ENCODE measurements at regions not wholly inside any gene's neighbourhood (a gene's known extent, or its start where the extent isn't known, plus 50 kb on each side); places are given as distances from the start of the nearest gene placed in this dataset.

DNA sequence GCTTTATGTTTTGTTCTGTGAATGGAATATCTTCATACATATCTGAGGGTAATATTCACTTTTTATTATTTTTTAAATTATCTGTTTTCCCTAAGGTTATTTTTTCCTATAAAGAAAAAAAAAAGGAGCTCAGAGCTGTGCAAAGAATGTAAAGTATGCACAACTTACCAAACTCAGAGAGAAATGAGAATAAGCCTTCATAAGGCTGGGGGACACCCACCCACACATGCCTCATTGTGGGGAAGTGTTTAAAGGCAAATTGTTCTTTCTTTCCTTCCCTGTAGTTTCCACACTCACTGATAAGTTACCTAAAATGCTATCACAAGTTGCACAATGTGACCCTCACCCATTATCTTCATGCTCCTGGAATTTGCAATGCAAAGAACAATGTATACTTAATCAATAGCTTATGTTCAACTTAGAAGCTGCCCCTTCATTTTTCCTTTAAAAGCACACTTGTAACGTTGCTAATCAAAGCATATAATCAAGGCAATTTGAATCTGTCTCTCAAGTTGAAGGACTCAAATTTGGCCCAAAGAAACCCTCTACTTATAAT lies 108.1 kb downstream of the GNAT3 start:
- FAIRE-seq = no peak

- FAIRE-seq = no peak
These were observed 110.2 kb downstream of the GNAT3 start for GRCh38 chr7:80401708-80402107.

DNA sequence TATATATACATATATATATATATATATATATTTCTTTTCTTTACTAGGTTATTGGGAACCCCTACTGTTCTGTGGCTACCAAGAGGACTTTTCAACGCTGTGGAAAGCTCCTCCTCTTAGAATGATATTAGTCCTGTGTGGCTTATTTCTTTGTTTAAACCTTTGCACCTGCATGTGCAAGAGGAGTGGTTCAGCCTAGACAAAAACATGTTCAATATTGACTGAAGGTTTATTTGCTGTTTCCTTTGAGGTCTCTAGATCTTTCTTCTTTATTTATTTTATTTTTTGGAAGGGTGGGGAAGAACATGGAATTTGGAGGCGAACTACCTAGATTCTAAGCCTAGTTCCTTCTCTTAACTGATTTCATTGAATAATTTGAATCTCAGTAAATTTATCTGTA lies 118.1 kb downstream of the GNAT3 start:
- no peak for FAIRE-seq

GRCh38 chr7:80392229-80393169 lies 119.4 kb downstream of the GNAT3 start:
- peak; percentile 94 for FAIRE-seq

- FAIRE-seq = no peak
These were observed 124.2 kb downstream of the GNAT3 start for GRCh38 chr7:80387634-80388193.

GRCh38 chr7:80386686-80387085 lies 125.2 kb downstream of the GNAT3 start:
- FAIRE-seq = no peak

DNA sequence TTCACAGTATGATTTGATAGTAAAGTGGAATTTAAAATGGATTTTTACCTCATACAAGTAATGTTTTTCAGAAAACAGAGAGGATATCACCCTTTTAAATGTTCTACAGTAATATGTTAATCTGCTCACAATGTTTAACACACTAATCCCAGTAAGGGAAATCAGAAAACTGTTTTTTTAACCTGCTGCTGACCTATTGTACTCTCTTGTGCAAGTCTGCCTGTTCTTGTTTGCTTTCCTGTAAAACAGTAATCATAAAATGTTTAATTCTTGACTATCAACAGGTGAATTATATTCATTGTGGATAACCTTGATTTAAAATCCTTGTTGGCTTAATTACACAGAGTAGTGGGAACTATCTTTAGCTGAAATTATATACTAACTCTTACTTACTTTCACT lies 126.4 kb downstream of the GNAT3 start:
- FAIRE-seq = no peak

- no peak for FAIRE-seq
These were observed 130.9 kb downstream of the GNAT3 start for GRCh38 chr7:80380957-80381356.

GRCh38 chr7:80379034-80379982 lies 132.6 kb downstream of the GNAT3 start:
- FAIRE-seq = peak; percentile 86

DNA sequence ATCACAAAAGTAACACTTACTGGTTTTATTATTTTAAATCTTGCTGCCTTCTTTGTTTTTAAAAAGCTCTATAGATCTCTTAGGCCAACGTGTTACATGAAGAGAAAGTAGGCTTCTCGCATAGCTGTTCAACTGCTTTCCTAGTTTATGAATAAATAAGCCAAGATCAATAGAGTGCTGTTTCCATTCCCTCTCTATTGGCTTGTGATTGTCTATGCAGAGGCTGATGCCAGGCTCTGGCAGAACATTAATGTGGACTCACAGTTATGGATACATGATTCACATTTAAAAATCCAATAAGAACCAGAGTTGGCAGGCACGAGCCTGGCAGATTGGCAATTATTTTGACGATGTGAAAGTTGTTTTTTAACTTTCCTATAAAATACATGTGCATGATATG lies 137.5 kb downstream of the GNAT3 start:
- no peak for FAIRE-seq

- FAIRE-seq = no peak
These were observed 138.3 kb downstream of the GNAT3 start for GRCh38 chr7:80373429-80374032.

GRCh38 chr7:80372415-80372814 lies 139.4 kb downstream of the GNAT3 start:
- FAIRE-seq = no peak

- no peak for FAIRE-seq
These were observed 141.3 kb downstream of the GNAT3 start for GRCh38 chr7:80370587-80370986.

DNA sequence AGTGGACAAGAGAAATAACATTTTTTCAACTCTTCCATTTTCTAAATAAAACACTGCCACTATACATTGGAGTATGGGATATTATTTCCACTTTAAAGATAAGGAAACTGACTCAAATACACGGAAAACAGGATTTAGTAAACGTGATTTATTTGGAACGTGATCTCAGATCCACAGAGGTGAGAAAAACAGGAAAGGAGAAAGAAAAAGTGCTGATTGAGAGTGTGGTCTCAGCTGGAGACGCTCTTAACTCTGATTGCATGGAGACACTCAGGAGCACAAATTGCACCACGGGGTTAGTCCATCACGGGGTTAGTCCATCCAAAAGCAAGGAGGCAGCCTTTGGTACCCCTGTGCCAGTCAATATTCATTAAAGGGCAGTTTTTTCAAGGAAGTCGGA lies 142.5 kb downstream of the GNAT3 start:
- FAIRE-seq = no peak

- FAIRE-seq = no peak
These were observed 149.2 kb downstream of the GNAT3 start for GRCh38 chr7:80362677-80363076.

GRCh38 chr7:80362010-80362618 lies 149.8 kb downstream of the GNAT3 start:
- no peak for FAIRE-seq

- no peak for FAIRE-seq
These were observed 152.4 kb downstream of the GNAT3 start for GRCh38 chr7:80359476-80359875.

GRCh38 chr7:80359029-80359428 lies 152.8 kb downstream of the GNAT3 start:
- no peak for FAIRE-seq

GRCh38 chr7:80357530-80357929 lies 154.3 kb downstream of the GNAT3 start:
- no peak for FAIRE-seq

GRCh38 chr7:80350430-80350829 lies 161.4 kb downstream of the GNAT3 start:
- FAIRE-seq = peak; percentile 18

DNA sequence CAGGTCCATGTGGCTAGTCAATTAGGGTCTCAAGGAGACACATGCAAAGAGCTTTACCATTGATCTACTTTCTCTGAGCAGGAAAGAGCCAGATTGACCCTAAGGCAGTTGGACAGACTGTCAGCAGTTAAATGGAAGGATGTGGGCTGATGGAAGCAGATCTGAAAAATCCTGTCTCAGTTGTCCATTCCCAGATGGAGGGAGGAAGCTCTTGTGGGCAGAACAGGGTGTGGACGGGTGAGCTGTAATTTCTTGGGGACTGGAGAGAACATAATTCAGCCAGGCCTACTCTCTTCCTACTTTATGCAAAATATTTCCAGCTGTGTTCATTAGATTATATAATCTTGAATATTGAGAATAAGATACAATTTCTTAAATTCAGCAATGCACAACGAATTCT lies 163.6 kb downstream of the GNAT3 start:
- no peak for FAIRE-seq

- FAIRE-seq = no peak
These were observed 164.7 kb downstream of the GNAT3 start for GRCh38 chr7:80347173-80347572.
